Heart left ventricle (tissue), 16 donors: ENCODE measurements at regions not wholly inside any gene's neighbourhood (a gene's known extent, or its start where the extent isn't known, plus 50 kb on each side); places are given as distances from the start of the nearest gene placed in this dataset.

ENCODE experiments used
- ATAC-seq, 4 donors: fragments of 200-7000 bp; cut with Tn5 transposase; one replicate each; pipeline ENCODE4 v1.9.1; 2020 to 2022; ENCODE audit warnings: moderate library complexity in 4 of 4, mild to moderate bottlenecking in 3 of 4, moderate number of reproducible peaks in 1 of 4
- DNase-seq, 5 donors: peaks; one replicate each; pipeline ENCODE4 v3.0.0-alpha.2; 2020
- H3K27ac ChIP-seq, 12 donors: fragments of 200-600 bp; sonication (generic) in 4 of 12; one replicate each; pipeline versions ENCODE4 v1.5.0 to v1.8.0; 2016 to 2022; ENCODE audit warnings: mild to moderate bottlenecking in 2 of 12
- H3K27me3 ChIP-seq, 9 donors: fragments of 200-600 bp; sonication (generic) in 2 of 9; one replicate each; pipeline versions ENCODE4 v1.5.1 to v1.8.0; 2016 to 2022; ENCODE audit warnings: mild to moderate bottlenecking in 3 of 9
- H3K36me3 ChIP-seq, 9 donors: fragments of 200-600 bp; sonication (generic) in 2 of 9; one replicate each; pipeline versions ENCODE4 v1.5.0 to v1.8.0; 2018 to 2022; ENCODE audit warnings: mild to moderate bottlenecking in 2 of 9
- H3K4me1 ChIP-seq, 12 donors: fragments of 200-600 bp; sonication (generic) in 4 of 12; one replicate each; pipeline versions ENCODE4 v1.5.0 to v1.8.0; 2016 to 2022; ENCODE audit warnings: mild to moderate bottlenecking in 3 of 12
- H3K4me3 ChIP-seq, 12 donors: fragments of 200-600 bp; sonication (generic) in 4 of 12; one replicate each; pipeline versions ENCODE4 v1.5.0 to v1.8.0; 2017 to 2022; ENCODE audit warnings: mild to moderate bottlenecking in 9 of 12, moderate library complexity in 4 of 12
- H3K9me3 ChIP-seq, 12 donors: fragments of 200-600 bp; sonication (generic) in 4 of 12; one replicate each; pipeline versions ENCODE4 v1.5.0 to v1.8.0; 2016 to 2022; ENCODE audit warnings: mild to moderate bottlenecking in 1 of 12
- CTCF ChIP-seq, 12 donors: fragments of 200-600 bp; sonication (generic) in 4 of 12; IDR thresholded peaks; one replicate each; pipeline versions ENCODE4 v1.5.0 to v1.8.0; 2018 to 2022; ENCODE audit warnings: antibody characterized with exemption in 12 of 12, mild to moderate bottlenecking in 5 of 12
- POLR2A ChIP-seq, 2 donors: fragments of 450-650 bp; IDR thresholded peaks; one replicate each; pipeline ENCODE4 v1.6.1; 2017; ENCODE audit warnings: antibody characterized with exemption in 2 of 2, mild to moderate bottlenecking in 2 of 2, moderate library complexity in 2 of 2
- WGBS, 4 donors: extraction: QIAGEN DNeasy Blood & Tissue Kit in 2 of 4; methylation state at CpG; one replicate each; pipeline versions ENCODE4 v1.1.5 to v1.1.7; 2013 to 2018; 5-methylcytosine and 5-hydroxymethylcytosine counted together
- intact Hi-C, 10 donors: fragments of 100-400 bp; cut with DNase I; formaldehyde crosslinking; loops; one replicate each; pipeline versions ENCODE4 v1.11.1 to v1.14.2; 2022
- donor health status: ischemic (EF 13 %, LVEDD 7.1; RV severe dilation, severe dysfunction).
- donor health status: healthy with polysubstance abuse.
- donor health status: DM: no; HTN: yes; CAD: no.
- donor health status: DM: no; HTN: no; CAD: no.
- donor health status: ischemic (EF 25% LVEDD 6.9; RV normal size, moderate dysfunction).
- donor health status: ischemic (EF 25% LVEDD 5.7; RV mildly dilated, moderate dysfunction).
- donor health status: healthy.
- donor health status: DM: yes; HTN: yes; CAD: no.
- donor health status: ischemic (EF 35%, LVEDD 5.7; RV mildly dilated, moderate dysfunction).
- donor health status: nonischemic (EF 11% LVEDD 7.7; RV severe dilation, severe dysfunction).
- donor health status: DM: yes; HTN: yes; CAD: no.
- donor health status: PGD.
- donor health status: ischemic (EF 29% LVEDD 5.4; RV normal size, mild dysfunction).
- donor health status: nonischemic (EF 23%, LVEDD 6.1; RV moderate dilation, normal function).

- no peaks in the 10 kb centered on the region for H3K27me3 ChIP-seq
- DNase-seq (no peak), ATAC-seq (no peak)
- H3K36me3 ChIP-seq, result no peaks in the 10 kb centered on the region
- 73 to 89% (median 86%) methylated on average over 4 of the region's 4 CpGs for WGBS, 4 donors
- no peak overlapping the region for H3K4me3 ChIP-seq
- H3K9me3 ChIP-seq, result no peaks in the 10 kb centered on the region
- peaks cover 0 to 43% (median 5%) of the 10 kb centered on the region in 12 donors for H3K4me1 ChIP-seq
- intact Hi-C loops, result no loop called here
- no peak overlapping the region for H3K27ac ChIP-seq
- TF ChIP-seq POLR2A (IDR thresholded peaks at IDR 0.05) (no peak), CTCF (IDR thresholded peaks at IDR 0.05) (no peak)
Observed at GRCh38 chr6:113646701-113647100, 210.4 kb upstream of the MARCKS start.

GRCh38 chr6:113647143-113647889 lies 209.8 kb upstream of the MARCKS start:
- intact Hi-C loops, result no loop called here
- Histone ChIP-seq H3K27me3 (no peaks in the 10 kb centered on the region), H3K4me1 (peaks cover 0 to 45% (median 5%) of the 10 kb centered on the region in 12 donors), H3K36me3 (no peaks in the 10 kb centered on the region), H3K4me3 (no peak overlapping the region), H3K9me3 (no peaks in the 10 kb centered on the region), H3K27ac (no peak overlapping the region)
- DNase-seq, result no peak
- TF ChIP-seq POLR2A (IDR thresholded peaks at IDR 0.05) (no peak), CTCF (IDR thresholded peaks at IDR 0.05) (no peak)
- ATAC-seq, result no peak
- WGBS, 4 donors, result 92 to 97% (median 94%) methylated on average over 4 of the region's 4 CpGs

GRCh38 chr6:113648698-113649097 lies 208.4 kb upstream of the MARCKS start:
- WGBS, 4 donors, result 50 to 63% (median 57%) methylated on average over 1 of the region's 1 CpG
- peak overlapping the region in 1 of 12 donors; percentile 53 for H3K27ac ChIP-seq
- H3K36me3 ChIP-seq, result no peaks in the 10 kb centered on the region
- DNase-seq (no peak), ATAC-seq (no peak)
- H3K9me3 ChIP-seq, result no peaks in the 10 kb centered on the region
- peak overlapping the region in 2 of 12 donors; percentile 3 to 22 for H3K4me3 ChIP-seq
- intact Hi-C loops, result no loop called here
- TF ChIP-seq POLR2A (IDR thresholded peaks at IDR 0.05) (no peak), CTCF (IDR thresholded peaks at IDR 0.05) (no peak)
- no peaks in the 10 kb centered on the region for H3K27me3 ChIP-seq
- peaks cover 0 to 39% (median 0%) of the 10 kb centered on the region in 12 donors for H3K4me1 ChIP-seq

GRCh38 chr6:113649276-113649675 lies 207.9 kb upstream of the MARCKS start:
- H3K4me3 ChIP-seq, result peak overlapping the region in 4 of 12 donors; percentile 3 to 22 (median 18)
- DNase-seq (no peak), ATAC-seq (peak in 1 of 4 donors; percentile 38)
- 47 to 61% (median 53%) methylated on average over 6 of the region's 6 CpGs for WGBS, 4 donors
- H3K4me1 ChIP-seq, result peaks cover 0 to 42% (median 0%) of the 10 kb centered on the region in 12 donors
- no peaks in the 10 kb centered on the region for H3K36me3 ChIP-seq
- intact Hi-C loops, result no loop called here
- TF ChIP-seq POLR2A (IDR thresholded peaks at IDR 0.05) (no peak), CTCF (IDR thresholded peaks at IDR 0.05) (no peak)
- H3K9me3 ChIP-seq, result no peaks in the 10 kb centered on the region
- peak overlapping the region in 2 of 12 donors; percentile 28 to 53 for H3K27ac ChIP-seq
- no peaks in the 10 kb centered on the region for H3K27me3 ChIP-seq
